Stimulated activated naive CD8-positive, alpha-beta T cell treated with anti-CD3 and anti-CD28 coated beads, Interleukin-15, Interleukin-2, amounts not matched to agents 100 ng/mL and 50 ng/mL, for 24 hours (primary cell): ENCODE measurements at regions not wholly inside any gene's neighbourhood (a gene's known extent, or its start where the extent isn't known, plus 50 kb on each side); places are given as distances from the start of the nearest gene placed in this dataset.

Source experiments
- H3K27ac Mint-ChIP-seq: one replicate; pipeline ENCODE4 v1.8.0; 2021; ENCODE audit warnings: mild to moderate bottlenecking, mixed read lengths
- H3K27me3 Mint-ChIP-seq: one replicate; pipeline ENCODE4 v1.8.0; 2021; ENCODE audit warnings: mixed read lengths
- H3K36me3 Mint-ChIP-seq: one replicate; pipeline ENCODE4 v1.8.0; 2021; ENCODE audit warnings: low read depth, mixed read lengths
- H3K4me1 Mint-ChIP-seq: one replicate; pipeline ENCODE4 v1.8.0; 2021; ENCODE audit warnings: low read depth, mixed read lengths
- H3K4me3 Mint-ChIP-seq: one replicate; pipeline ENCODE4 v1.8.0; 2021; ENCODE audit warnings: mild to moderate bottlenecking, mixed read lengths
- H3K9me3 Mint-ChIP-seq: one replicate; pipeline ENCODE4 v1.8.0; 2021; ENCODE audit warnings: mixed read lengths

- Mint-ChIP-seq H3K9me3 (no peaks in the 10 kb centered on the region), H3K4me1 (no peaks in the 10 kb centered on the region), H3K27ac (no peak overlapping the region), H3K36me3 (no peaks in the 10 kb centered on the region), H3K4me3 (no peak overlapping the region), H3K27me3 (no peaks in the 10 kb centered on the region)
Measured at GRCh38 chr4:35066406-35066805, 1177.9 kb downstream of the ARAP2 start.

GRCh38 chr4:35080799-35081198 is 1163.5 kb downstream of the ARAP2 start:
- peaks cover 4% of the 10 kb centered on the region for H3K9me3 Mint-ChIP-seq
- no peaks in the 10 kb centered on the region for H3K36me3 Mint-ChIP-seq
- H3K27me3 Mint-ChIP-seq = no peaks in the 10 kb centered on the region
- no peak overlapping the region for H3K27ac Mint-ChIP-seq
- H3K4me3 Mint-ChIP-seq = no peak overlapping the region
- H3K4me1 Mint-ChIP-seq = no peaks in the 10 kb centered on the region

- H3K36me3 Mint-ChIP-seq = no peaks in the 10 kb centered on the region
- H3K27me3 Mint-ChIP-seq = no peaks in the 10 kb centered on the region
- H3K27ac Mint-ChIP-seq = no peak overlapping the region
- H3K9me3 Mint-ChIP-seq = peaks cover 4% of the 10 kb centered on the region
- no peaks in the 10 kb centered on the region for H3K4me1 Mint-ChIP-seq
- no peak overlapping the region for H3K4me3 Mint-ChIP-seq
Measured at GRCh38 chr4:35087218-35087617, 1157.1 kb downstream of the ARAP2 start.

- Mint-ChIP-seq H3K27ac (no peak overlapping the region), H3K36me3 (no peaks in the 10 kb centered on the region), H3K27me3 (no peaks in the 10 kb centered on the region), H3K4me3 (no peak overlapping the region), H3K4me1 (no peaks in the 10 kb centered on the region), H3K9me3 (no peaks in the 10 kb centered on the region)
Measured at GRCh38 chr4:35100932-35101331, 1143.4 kb downstream of the ARAP2 start.

- H3K27ac Mint-ChIP-seq = no peak overlapping the region
- no peaks in the 10 kb centered on the region for H3K9me3 Mint-ChIP-seq
- no peaks in the 10 kb centered on the region for H3K27me3 Mint-ChIP-seq
- no peaks in the 10 kb centered on the region for H3K36me3 Mint-ChIP-seq
- no peak overlapping the region for H3K4me3 Mint-ChIP-seq
- no peaks in the 10 kb centered on the region for H3K4me1 Mint-ChIP-seq
Measured at GRCh38 chr4:35102066-35102465, 1142.2 kb downstream of the ARAP2 start.

- Mint-ChIP-seq H3K4me3 (no peak overlapping the region), H3K9me3 (no peaks in the 10 kb centered on the region), H3K36me3 (no peaks in the 10 kb centered on the region), H3K4me1 (no peaks in the 10 kb centered on the region), H3K27me3 (no peaks in the 10 kb centered on the region), H3K27ac (no peak overlapping the region)
Measured at GRCh38 chr4:35105486-35105885, 1138.8 kb downstream of the ARAP2 start.

GRCh38 chr4:35106091-35106734 is 1138.1 kb downstream of the ARAP2 start:
- H3K4me3 Mint-ChIP-seq = no peak overlapping the region
- H3K36me3 Mint-ChIP-seq = no peaks in the 10 kb centered on the region
- no peaks in the 10 kb centered on the region for H3K27me3 Mint-ChIP-seq
- H3K27ac Mint-ChIP-seq = no peak overlapping the region
- no peaks in the 10 kb centered on the region for H3K4me1 Mint-ChIP-seq
- H3K9me3 Mint-ChIP-seq = no peaks in the 10 kb centered on the region

- Mint-ChIP-seq H3K4me3 (no peak overlapping the region), H3K27ac (no peak overlapping the region)
Measured at GRCh38 chr4:35124106-35124505, 1120.2 kb downstream of the ARAP2 start.

GRCh38 chr4:35125995-35126712 is 1118.2 kb downstream of the ARAP2 start:
- no peaks in the 10 kb centered on the region for H3K36me3 Mint-ChIP-seq
- H3K27ac Mint-ChIP-seq = no peak overlapping the region
- H3K9me3 Mint-ChIP-seq = peaks cover 6% of the 10 kb centered on the region
- no peaks in the 10 kb centered on the region for H3K27me3 Mint-ChIP-seq
- H3K4me3 Mint-ChIP-seq = no peak overlapping the region
- H3K4me1 Mint-ChIP-seq = no peaks in the 10 kb centered on the region

More at GRCh38 chr4:35124106-35124505, 1120.2 kb downstream of the ARAP2 start:
- Mint-ChIP-seq H3K36me3 (no peaks in the 10 kb centered on the region), H3K27me3 (no peaks in the 10 kb centered on the region), H3K4me1 (no peaks in the 10 kb centered on the region), H3K9me3 (peaks cover 6% of the 10 kb centered on the region)

- H3K4me3 Mint-ChIP-seq = no peak overlapping the region
- no peaks in the 10 kb centered on the region for H3K36me3 Mint-ChIP-seq
- no peaks in the 10 kb centered on the region for H3K4me1 Mint-ChIP-seq
- H3K27me3 Mint-ChIP-seq = no peaks in the 10 kb centered on the region
- H3K27ac Mint-ChIP-seq = no peak overlapping the region
- peaks cover 13% of the 10 kb centered on the region for H3K9me3 Mint-ChIP-seq
Measured at GRCh38 chr4:35138449-35138848, 1105.9 kb downstream of the ARAP2 start.

- Mint-ChIP-seq H3K27ac (no peak overlapping the region), H3K36me3 (no peaks in the 10 kb centered on the region), H3K4me3 (no peak overlapping the region), H3K27me3 (no peaks in the 10 kb centered on the region), H3K9me3 (peaks cover 9% of the 10 kb centered on the region), H3K4me1 (no peaks in the 10 kb centered on the region)
Measured at GRCh38 chr4:35147761-35148160, 1096.6 kb downstream of the ARAP2 start.

GRCh38 chr4:35151816-35152572 is 1092.3 kb downstream of the ARAP2 start:
- no peak overlapping the region for H3K27ac Mint-ChIP-seq
- H3K4me3 Mint-ChIP-seq = no peak overlapping the region
- H3K4me1 Mint-ChIP-seq = no peaks in the 10 kb centered on the region
- H3K27me3 Mint-ChIP-seq = no peaks in the 10 kb centered on the region
- H3K36me3 Mint-ChIP-seq = no peaks in the 10 kb centered on the region
- peaks cover 7% of the 10 kb centered on the region for H3K9me3 Mint-ChIP-seq

GRCh38 chr4:35163168-35163567 is 1081.1 kb downstream of the ARAP2 start:
- Mint-ChIP-seq H3K9me3 (peaks cover 4% of the 10 kb centered on the region), H3K27me3 (no peaks in the 10 kb centered on the region), H3K4me1 (no peaks in the 10 kb centered on the region), H3K36me3 (no peaks in the 10 kb centered on the region), H3K4me3 (no peak overlapping the region), H3K27ac (no peak overlapping the region)

GRCh38 chr4:35164063-35164462 is 1080.3 kb downstream of the ARAP2 start:
- Mint-ChIP-seq H3K36me3 (no peaks in the 10 kb centered on the region), H3K27ac (no peak overlapping the region), H3K4me3 (no peak overlapping the region), H3K27me3 (no peaks in the 10 kb centered on the region), H3K4me1 (no peaks in the 10 kb centered on the region), H3K9me3 (peaks cover 4% of the 10 kb centered on the region)

- Mint-ChIP-seq H3K4me1 (no peaks in the 10 kb centered on the region), H3K36me3 (no peaks in the 10 kb centered on the region), H3K9me3 (peaks cover 4% of the 10 kb centered on the region), H3K27ac (no peak overlapping the region), H3K4me3 (no peak overlapping the region), H3K27me3 (no peaks in the 10 kb centered on the region)
Measured at GRCh38 chr4:35166466-35166865, 1077.8 kb downstream of the ARAP2 start.
